GM23338 (cell line): ENCODE measurements at regions not wholly inside any gene's neighbourhood (a gene's known extent, or its start where the extent isn't known, plus 50 kb on each side); places are given as distances from the start of the nearest gene placed in this dataset.

ENCODE experiments used
- ATAC-seq: fragments of 200-7000 bp; cut with Tn5 transposase; 3 replicates; pipeline ENCODE4 v1.9.1; 2020
- DNase-seq: peaks from one replicate; pipeline ENCODE4 v3.0.0-alpha.2; 2015; ENCODE audit warnings: low spot score
- H2AFZ ChIP-seq: fragments of 200-600 bp; sonication (generic); 2 replicates; pipeline ENCODE4 v1.8.0; 2016; ENCODE audit warnings: antibody characterized with exemption, mild to moderate bottlenecking, moderate library complexity
- H3F3A ChIP-seq: fragments of 200-600 bp; sonication (generic); replicated peaks from 2 replicates; pipeline ENCODE4 v1.8.0; 2017; ENCODE audit warnings: antibody characterized with exemption, mixed run types, low read depth
- H3K27ac ChIP-seq: fragments of 200-600 bp; sonication (generic); 2 replicates; pipeline ENCODE4 v1.6.1; 2016; ENCODE audit warnings: low read depth
- H3K27me3 ChIP-seq: fragments of 200-600 bp; sonication (generic); 2 replicates; pipeline ENCODE4 v1.8.0; 2016; ENCODE audit warnings: mild to moderate bottlenecking, mixed run types, moderate library complexity; ENCODE audit not compliant: insufficient read depth
- H3K36me3 ChIP-seq: fragments of 200-600 bp; sonication (generic); 2 replicates; pipeline ENCODE4 v1.8.0; 2016; ENCODE audit warnings: mild to moderate bottlenecking; ENCODE audit not compliant: insufficient read depth
- H3K4me1 ChIP-seq: fragments of 200-600 bp; sonication (generic); 2 replicates; pipeline ENCODE4 v1.8.0; 2016; ENCODE audit warnings: mild to moderate bottlenecking, moderate library complexity; ENCODE audit not compliant: insufficient read depth
- H3K4me2 ChIP-seq: fragments of 200-600 bp; sonication (generic); 2 replicates; pipeline ENCODE4 v1.7.1; 2017; ENCODE audit warnings: mixed run types
- H3K4me3 ChIP-seq: fragments of 200-600 bp; sonication (generic); 2 replicates; pipeline ENCODE4 v1.6.1; 2016; ENCODE audit warnings: mixed run types
- H3K79me2 ChIP-seq: fragments of 200-600 bp; sonication (generic); replicated peaks from 2 replicates; pipeline ENCODE4 v1.8.0; 2017; ENCODE audit warnings: mild to moderate bottlenecking; ENCODE audit not compliant: insufficient read depth
- H3K9me2 ChIP-seq: fragments of 200-600 bp; sonication (generic); 2 replicates; pipeline ENCODE4 v1.8.0; 2017; ENCODE audit not compliant: insufficient read depth
- H4K20me1 ChIP-seq: fragments of 200-600 bp; sonication (generic); replicated peaks from 2 replicates; pipeline ENCODE4 v1.8.0; 2017; ENCODE audit warnings: mild to moderate bottlenecking; ENCODE audit not compliant: insufficient read depth
- H3K27ac Mint-ChIP-seq: 2 replicates; pipeline ENCODE4 v1.8.0; 2020; ENCODE audit warnings: inconsistent platforms, mild to moderate bottlenecking, moderate library complexity, mixed read lengths
- H3K27me3 Mint-ChIP-seq: 3 replicates; pipeline ENCODE4 v1.8.0; 2022; ENCODE audit warnings: low read depth, mild to moderate bottlenecking, moderate library complexity, mixed read lengths, inconsistent platforms; ENCODE audit not compliant: insufficient read depth, poor library complexity
- H3K36me3 Mint-ChIP-seq: 3 replicates; pipeline ENCODE4 v1.8.0; 2021; ENCODE audit warnings: low read depth, mild to moderate bottlenecking, inconsistent platforms, moderate library complexity, mixed read lengths
- H3K4me1 Mint-ChIP-seq: 3 replicates; pipeline ENCODE4 v1.8.0; 2020; ENCODE audit warnings: mild to moderate bottlenecking, inconsistent platforms, mixed read lengths
- H3K4me3 Mint-ChIP-seq: 3 replicates; pipeline ENCODE4 v1.8.0; 2021; ENCODE audit warnings: moderate library complexity, mild to moderate bottlenecking, inconsistent platforms, mixed read lengths
- H3K9me3 Mint-ChIP-seq: 3 replicates; pipeline ENCODE4 v1.8.0; 2020; ENCODE audit warnings: moderate library complexity, mild to moderate bottlenecking, inconsistent platforms, mixed read lengths
- ETS1 ChIP-seq: IDR thresholded peaks from 2 replicates; pipeline ENCODE4 v1.6.1; 2016; ENCODE audit warnings: antibody characterized with exemption
- EZH2 ChIP-seq: fragments of 200-600 bp; sonication (generic); IDR thresholded peaks from one replicate; pipeline ENCODE4 v1.8.0; 2017; ENCODE audit warnings: antibody characterized with exemption, mild to moderate bottlenecking, low read depth; ENCODE audit not compliant: unreplicated experiment
- EZH2phosphoT487 ChIP-seq: fragments of 200-600 bp; sonication (generic); IDR thresholded peaks from one replicate; pipeline ENCODE4 v1.8.1; 2018; ENCODE audit warnings: antibody characterized with exemption; ENCODE audit not compliant: unreplicated experiment
- JUNB ChIP-seq: IDR thresholded peaks from one replicate; pipeline ENCODE4 v1.6.1; 2016; ENCODE audit warnings: antibody characterized with exemption; ENCODE audit not compliant: unreplicated experiment
- NANOG ChIP-seq: IDR thresholded peaks from 2 replicates; pipeline ENCODE4 v1.6.1; 2016; ENCODE audit warnings: antibody characterized with exemption, borderline replicate concordance
- POLR2AphosphoS5 ChIP-seq: IDR thresholded peaks from 2 replicates; pipeline ENCODE4 v1.6.1; 2016; ENCODE audit warnings: antibody characterized with exemption, low read depth
- ZNF331 ChIP-seq: fragments of 250-450 bp; sonication (Bioruptor Pico); IDR thresholded peaks from 2 replicates; pipeline ENCODE4 v1.5.0; 2020; ENCODE audit warnings: low read depth, mild to moderate bottlenecking, moderate library complexity
- TF ChIP-seq, protein P1 (sequence below): IDR thresholded peaks from one replicate; pipeline ENCODE4 v1.6.1; 2018; ENCODE audit warnings: antibody characterized with exemption; ENCODE audit not compliant: unreplicated experiment
- TF ChIP-seq, protein P2 (sequence below): fragments of 250-450 bp; sonication (Bioruptor Pico); IDR thresholded peaks from 2 replicates; pipeline ENCODE4 v1.5.0; 2020; ENCODE audit warnings: mild to moderate bottlenecking, moderate library complexity

GRCh38 chr2:237219826-237220225 lies 134.1 kb downstream of the COPS8 start:
- no peaks in the 10 kb centered on the region for H4K20me1 ChIP-seq
- H3K36me3 ChIP-seq = no peaks in the 10 kb centered on the region
- peaks cover 12% of the 10 kb centered on the region; the same call in 1 of the 2 replicates for H3K4me1 ChIP-seq
- Mint-ChIP-seq H3K9me3 (peaks cover 2% of the 10 kb centered on the region; the same call in 2 of the 3 replicates), H3K4me1 (peaks cover 32% of the 10 kb centered on the region), H3K36me3 (no peaks in the 10 kb centered on the region; the same call in 2 of the 3 replicates), H3K27me3 (peaks cover 3% of the 10 kb centered on the region), H3K4me3 (no peak overlapping the region), H3K27ac (no peak overlapping the region)
- H3F3A ChIP-seq = no peaks in the 10 kb centered on the region
- no peaks in the 10 kb centered on the region for H3K79me2 ChIP-seq
- H3K4me3 ChIP-seq = no peak overlapping the region
- no peak overlapping the region for H3K27ac ChIP-seq
- H3K27me3 ChIP-seq = no peaks in the 10 kb centered on the region
- no peak overlapping the region for H2AFZ ChIP-seq
- H3K9me2 ChIP-seq = peaks cover 4% of the 10 kb centered on the region; the same call in 1 of the 2 replicates
- DNase-seq = no peak
- TF ChIP-seq, protein P1, sequence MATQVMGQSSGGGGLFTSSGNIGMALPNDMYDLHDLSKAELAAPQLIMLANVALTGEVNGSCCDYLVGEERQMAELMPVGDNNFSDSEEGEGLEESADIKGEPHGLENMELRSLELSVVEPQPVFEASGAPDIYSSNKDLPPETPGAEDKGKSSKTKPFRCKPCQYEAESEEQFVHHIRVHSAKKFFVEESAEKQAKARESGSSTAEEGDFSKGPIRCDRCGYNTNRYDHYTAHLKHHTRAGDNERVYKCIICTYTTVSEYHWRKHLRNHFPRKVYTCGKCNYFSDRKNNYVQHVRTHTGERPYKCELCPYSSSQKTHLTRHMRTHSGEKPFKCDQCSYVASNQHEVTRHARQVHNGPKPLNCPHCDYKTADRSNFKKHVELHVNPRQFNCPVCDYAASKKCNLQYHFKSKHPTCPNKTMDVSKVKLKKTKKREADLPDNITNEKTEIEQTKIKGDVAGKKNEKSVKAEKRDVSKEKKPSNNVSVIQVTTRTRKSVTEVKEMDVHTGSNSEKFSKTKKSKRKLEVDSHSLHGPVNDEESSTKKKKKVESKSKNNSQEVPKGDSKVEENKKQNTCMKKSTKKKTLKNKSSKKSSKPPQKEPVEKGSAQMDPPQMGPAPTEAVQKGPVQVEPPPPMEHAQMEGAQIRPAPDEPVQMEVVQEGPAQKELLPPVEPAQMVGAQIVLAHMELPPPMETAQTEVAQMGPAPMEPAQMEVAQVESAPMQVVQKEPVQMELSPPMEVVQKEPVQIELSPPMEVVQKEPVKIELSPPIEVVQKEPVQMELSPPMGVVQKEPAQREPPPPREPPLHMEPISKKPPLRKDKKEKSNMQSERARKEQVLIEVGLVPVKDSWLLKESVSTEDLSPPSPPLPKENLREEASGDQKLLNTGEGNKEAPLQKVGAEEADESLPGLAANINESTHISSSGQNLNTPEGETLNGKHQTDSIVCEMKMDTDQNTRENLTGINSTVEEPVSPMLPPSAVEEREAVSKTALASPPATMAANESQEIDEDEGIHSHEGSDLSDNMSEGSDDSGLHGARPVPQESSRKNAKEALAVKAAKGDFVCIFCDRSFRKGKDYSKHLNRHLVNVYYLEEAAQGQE = no peak
- TF ChIP-seq, protein P2, sequence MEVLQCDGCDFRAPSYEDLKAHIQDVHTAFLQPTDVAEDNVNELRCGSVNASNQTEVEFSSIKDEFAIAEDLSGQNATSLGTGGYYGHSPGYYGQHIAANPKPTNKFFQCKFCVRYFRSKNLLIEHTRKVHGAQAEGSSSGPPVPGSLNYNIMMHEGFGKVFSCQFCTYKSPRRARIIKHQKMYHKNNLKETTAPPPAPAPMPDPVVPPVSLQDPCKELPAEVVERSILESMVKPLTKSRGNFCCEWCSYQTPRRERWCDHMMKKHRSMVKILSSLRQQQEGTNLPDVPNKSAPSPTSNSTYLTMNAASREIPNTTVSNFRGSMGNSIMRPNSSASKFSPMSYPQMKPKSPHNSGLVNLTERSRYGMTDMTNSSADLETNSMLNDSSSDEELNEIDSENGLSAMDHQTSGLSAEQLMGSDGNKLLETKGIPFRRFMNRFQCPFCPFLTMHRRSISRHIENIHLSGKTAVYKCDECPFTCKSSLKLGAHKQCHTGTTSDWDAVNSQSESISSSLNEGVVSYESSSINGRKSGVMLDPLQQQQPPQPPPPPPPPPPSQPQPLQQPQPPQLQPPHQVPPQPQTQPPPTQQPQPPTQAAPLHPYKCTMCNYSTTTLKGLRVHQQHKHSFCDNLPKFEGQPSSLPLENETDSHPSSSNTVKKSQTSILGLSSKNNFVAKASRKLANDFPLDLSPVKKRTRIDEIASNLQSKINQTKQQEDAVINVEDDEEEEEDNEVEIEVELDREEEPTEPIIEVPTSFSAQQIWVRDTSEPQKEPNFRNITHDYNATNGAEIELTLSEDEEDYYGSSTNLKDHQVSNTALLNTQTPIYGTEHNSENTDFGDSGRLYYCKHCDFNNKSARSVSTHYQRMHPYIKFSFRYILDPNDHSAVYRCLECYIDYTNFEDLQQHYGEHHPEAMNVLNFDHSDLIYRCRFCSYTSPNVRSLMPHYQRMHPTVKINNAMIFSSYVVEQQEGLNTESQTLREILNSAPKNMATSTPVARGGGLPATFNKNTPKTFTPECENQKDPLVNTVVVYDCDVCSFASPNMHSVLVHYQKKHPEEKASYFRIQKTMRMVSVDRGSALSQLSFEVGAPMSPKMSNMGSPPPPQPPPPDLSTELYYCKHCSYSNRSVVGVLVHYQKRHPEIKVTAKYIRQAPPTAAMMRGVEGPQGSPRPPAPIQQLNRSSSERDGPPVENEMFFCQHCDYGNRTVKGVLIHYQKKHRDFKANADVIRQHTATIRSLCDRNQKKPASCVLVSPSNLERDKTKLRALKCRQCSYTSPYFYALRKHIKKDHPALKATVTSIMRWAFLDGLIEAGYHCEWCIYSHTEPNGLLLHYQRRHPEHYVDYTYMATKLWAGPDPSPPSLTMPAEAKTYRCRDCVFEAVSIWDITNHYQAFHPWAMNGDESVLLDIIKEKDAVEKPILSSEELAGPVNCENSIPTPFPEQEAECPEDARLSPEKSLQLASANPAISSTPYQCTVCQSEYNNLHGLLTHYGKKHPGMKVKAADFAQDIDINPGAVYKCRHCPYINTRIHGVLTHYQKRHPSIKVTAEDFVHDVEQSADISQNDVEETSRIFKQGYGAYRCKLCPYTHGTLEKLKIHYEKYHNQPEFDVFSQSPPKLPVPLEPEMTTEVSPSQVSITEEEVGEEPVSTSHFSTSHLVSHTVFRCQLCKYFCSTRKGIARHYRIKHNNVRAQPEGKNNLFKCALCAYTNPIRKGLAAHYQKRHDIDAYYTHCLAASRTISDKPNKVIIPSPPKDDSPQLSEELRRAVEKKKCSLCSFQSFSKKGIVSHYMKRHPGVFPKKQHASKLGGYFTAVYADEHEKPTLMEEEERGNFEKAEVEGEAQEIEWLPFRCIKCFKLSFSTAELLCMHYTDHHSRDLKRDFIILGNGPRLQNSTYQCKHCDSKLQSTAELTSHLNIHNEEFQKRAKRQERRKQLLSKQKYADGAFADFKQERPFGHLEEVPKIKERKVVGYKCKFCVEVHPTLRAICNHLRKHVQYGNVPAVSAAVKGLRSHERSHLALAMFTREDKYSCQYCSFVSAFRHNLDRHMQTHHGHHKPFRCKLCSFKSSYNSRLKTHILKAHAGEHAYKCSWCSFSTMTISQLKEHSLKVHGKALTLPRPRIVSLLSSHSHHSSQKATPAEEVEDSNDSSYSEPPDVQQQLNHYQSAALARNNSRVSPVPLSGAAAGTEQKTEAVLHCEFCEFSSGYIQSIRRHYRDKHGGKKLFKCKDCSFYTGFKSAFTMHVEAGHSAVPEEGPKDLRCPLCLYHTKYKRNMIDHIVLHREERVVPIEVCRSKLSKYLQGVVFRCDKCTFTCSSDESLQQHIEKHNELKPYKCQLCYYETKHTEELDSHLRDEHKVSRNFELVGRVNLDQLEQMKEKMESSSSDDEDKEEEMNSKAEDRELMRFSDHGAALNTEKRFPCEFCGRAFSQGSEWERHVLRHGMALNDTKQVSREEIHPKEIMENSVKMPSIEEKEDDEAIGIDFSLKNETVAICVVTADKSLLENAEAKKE (CRISPR knock-in tag) = no peak
- TF ChIP-seq JUNB (no peak), POLR2AphosphoS5 (no peak), EZH2phosphoT487 (no peak), NANOG (no peak), ETS1 (no peak), EZH2 (no peak), ZNF331 (CRISPR knock-in tag) (no peak)
- ATAC-seq = no peak
- no peak overlapping the region for H3K4me2 ChIP-seq
